ENCODE measurements at regions not wholly inside any gene's neighbourhood (a gene's known extent, or its start where the extent isn't known, plus 50 kb on each side); places are given as distances from the start of the nearest gene placed in this dataset.
"Not testable (repeated sequence)": the region's sequence is repeated elsewhere in the genome, so short reads cannot be mapped to it uniquely, and the experiment has no call there.

- DNase-seq, result no peak
These were observed 355.4 kb downstream of the CD83 start for GRCh38 chr6:14472986-14473337.

- no peak for DNase-seq
These were observed 357.2 kb downstream of the CD83 start for GRCh38 chr6:14474816-14475215.

GRCh38 chr6:14475306-14475705 is 357.7 kb downstream of the CD83 start:
- DNase-seq, result no peak

- peak in 9 of 58 donors; percentile 13 to 36 (median 23) for DNase-seq
These were observed 359.4 kb downstream of the CD83 start for GRCh38 chr6:14476793-14477531.

GRCh38 chr6:14477559-14477958 is 360.0 kb downstream of the CD83 start:
- no peak for DNase-seq

- DNase-seq, result peak in 1 of 58 donors; percentile 4
These were observed 361.0 kb downstream of the CD83 start for GRCh38 chr6:14478381-14479225.

- DNase-seq, result not testable (repeated sequence)
These were observed 364.4 kb downstream of the CD83 start for GRCh38 chr6:14481946-14482345.

GRCh38 chr6:14487625-14488024 is 370.1 kb downstream of the CD83 start:
- no peak for DNase-seq

GRCh38 chr6:14488180-14488579 is 370.6 kb downstream of the CD83 start:
- DNase-seq, result no peak

GRCh38 chr6:14489445-14489844 is 371.9 kb downstream of the CD83 start:
- DNase-seq, result no peak

- no peak for DNase-seq
These were observed 381.2 kb downstream of the CD83 start for GRCh38 chr6:14498748-14499147.

GRCh38 chr6:14499309-14499708 is 381.7 kb downstream of the CD83 start:
- no peak for DNase-seq

- DNase-seq, result no peak
These were observed 382.3 kb downstream of the CD83 start for GRCh38 chr6:14499841-14500240.

- no peak for DNase-seq
These were observed 383.2 kb downstream of the CD83 start for GRCh38 chr6:14500809-14501208.

GRCh38 chr6:14501240-14501639 is 383.7 kb downstream of the CD83 start:
- peak in 7 of 58 donors; percentile 8 to 62 (median 28) for DNase-seq

GRCh38 chr6:14501914-14502313 is 384.3 kb downstream of the CD83 start:
- DNase-seq, result no peak

- DNase-seq, result no peak
These were observed 385.0 kb downstream of the CD83 start for GRCh38 chr6:14502551-14502950.

- peak in 22 of 58 donors; percentile 1 to 53 (median 12) for DNase-seq
These were observed 387.8 kb downstream of the CD83 start for GRCh38 chr6:14505401-14505800.

GRCh38 chr6:14506656-14507246 is 389.2 kb downstream of the CD83 start:
- DNase-seq, result no peak

GRCh38 chr6:14509120-14509519 is 391.5 kb downstream of the CD83 start:
- no peak for DNase-seq

- DNase-seq, result no peak
These were observed 392.5 kb downstream of the CD83 start for GRCh38 chr6:14510038-14510437.

GRCh38 chr6:14511061-14511586 is 393.6 kb downstream of the CD83 start:
- DNase-seq, result no peak
